K562 (cell line): ENCODE measurements at regions not wholly inside any gene's neighbourhood (a gene's known extent, or its start where the extent isn't known, plus 50 kb on each side); places are given as distances from the start of the nearest gene placed in this dataset.

Experiments used
- ESRRA ChIP-seq: fragments of 450-650 bp; IDR thresholded peaks from 2 replicates; pipeline ENCODE4 v1.6.1; 2014; ENCODE audit warnings: low read depth, mild to moderate bottlenecking, moderate library complexity, borderline replicate concordance
- EZH2 ChIP-seq: IDR thresholded peaks from 2 replicates; pipeline ENCODE4 v1.6.1; 2012; ENCODE audit warnings: low read depth, mild to moderate bottlenecking, inconsistent platforms, low read length, borderline replicate concordance
- GABPA ChIP-seq: fragments of 200-800 bp; sonication (Bioruptor generic); conservative IDR thresholded peaks from 2 replicates; pipeline ENCODE4 v1.6.1; 2016; ENCODE audit warnings: low read depth, missing genetic modification characterization, missing compliant biosample characterization
- HIVEP1 ChIP-seq: fragments of 250-450 bp; sonication (Bioruptor Pico); IDR thresholded peaks from 2 replicates; pipeline ENCODE4 v1.4.0; 2020; ENCODE audit warnings: mild to moderate bottlenecking
- KLF16 ChIP-seq: IDR thresholded peaks from 2 replicates; pipeline ENCODE4 v1.6.1; 2016; ENCODE audit warnings: antibody characterized with exemption
- POLR2A ChIP-seq: fragments of 450-650 bp; conservative IDR thresholded peaks from 2 replicates; pipeline ENCODE4 v1.6.1; 2016
- SREBF2 ChIP-seq: sonication (generic); formaldehyde crosslinking; IDR thresholded peaks from 2 replicates; pipeline ENCODE4 v1.4.0; 2020; ENCODE audit warnings: mild to moderate bottlenecking, missing genetic modification reagents
- ZFP36 ChIP-seq: fragments of 150-350 bp; IDR thresholded peaks from 2 replicates; pipeline ENCODE4 v1.6.1; 2018; ENCODE audit warnings: low read length, low read depth; ENCODE audit not compliant: partially characterized antibody
- ZNF140 ChIP-seq: fragments of 250-450 bp; sonication (Bioruptor Pico); IDR thresholded peaks from 2 replicates; pipeline ENCODE4 v1.8.0; 2021; ENCODE audit warnings: moderate library complexity, mild to moderate bottlenecking, inconsistent platforms

DNA sequence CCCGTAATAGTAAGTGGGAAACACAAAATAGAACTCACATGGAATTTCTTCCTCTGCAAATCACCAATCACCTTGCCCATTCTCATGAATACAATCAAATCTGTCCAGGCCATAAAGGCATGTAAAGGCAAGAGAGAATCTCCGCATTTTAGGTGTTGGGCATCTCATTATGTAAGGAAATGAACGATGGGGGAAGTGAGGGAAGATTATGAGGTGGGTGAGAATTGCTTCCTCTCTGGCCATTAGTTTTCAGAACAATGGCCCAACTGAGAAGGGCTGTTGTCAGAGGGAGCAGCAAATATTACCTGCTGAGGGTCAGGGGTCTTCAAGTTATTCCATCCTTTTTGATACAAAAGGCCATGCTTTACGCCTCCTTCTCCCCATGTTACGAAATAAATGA lies 455.1 kb downstream of the ARHGEF28 start:
- TF ChIP-seq EZH2, result no peak
- TF ChIP-seq SREBF2 (CRISPR knock-in tag), result no peak
- no peak for TF ChIP-seq POLR2A
- TF ChIP-seq HIVEP1, result no peak
- TF ChIP-seq ZNF140 (CRISPR knock-in tag), result no peak
- no peak for TF ChIP-seq GABPA (tag)
- TF ChIP-seq ZFP36, result no peak
- TF ChIP-seq KLF16, result no peak
- no peak for TF ChIP-seq ESRRA
